HG02610 (cell line): ENCODE measurements at regions not wholly inside any gene's neighbourhood (a gene's known extent, or its start where the extent isn't known, plus 50 kb on each side); places are given as distances from the start of the nearest gene placed in this dataset.

ENCODE experiments used
- ATAC-seq: cut with Tn5 transposase; IDR thresholded peaks from one replicate; pipeline ENCODE4 v1.9.1; 2021; ENCODE audit warnings: mild to moderate bottlenecking, moderate library complexity; ENCODE audit not compliant: unreplicated experiment

- no peak for ATAC-seq
Observed at GRCh38 chr10:31262672-31263071, 56.3 kb upstream of the ZEB1 start.

GRCh38 chr10:31263903-31264302, 55.1 kb upstream of the ZEB1 start:
- no peak for ATAC-seq

GRCh38 chr10:31268444-31269303, 50.3 kb upstream of the ZEB1 start:
- ATAC-seq = no peak
